ENCODE measurements at regions not wholly inside any gene's neighbourhood (a gene's known extent, or its start where the extent isn't known, plus 50 kb on each side); places are given as distances from the start of the nearest gene placed in this dataset.

- H3K27ac ChIP-seq (ENCODE audit: low read depth), result no peak overlapping the region
- no peaks in the 10 kb centered on the region for H3K36me3 ChIP-seq (ENCODE audit: insufficient read depth)
- H3K4me3 ChIP-seq (ENCODE audit: low read depth, low read length), result no peak overlapping the region
- no peak for DNase-seq (ENCODE audit: extremely low spot score)
- no peaks in the 10 kb centered on the region for H3K4me1 ChIP-seq (ENCODE audit: insufficient read depth)
- 73% methylated on average over 6 of the region's 6 CpGs for WGBS
These were observed 128.7 kb upstream of the GLI2 start for GRCh38 chr2:120606931-120607330.

- 60% methylated on average over 8 of the region's 8 CpGs for WGBS
- no peak overlapping the region for H3K4me3 ChIP-seq (ENCODE audit: low read depth, low read length)
- no peak for DNase-seq (ENCODE audit: extremely low spot score)
- H3K4me1 ChIP-seq (ENCODE audit: insufficient read depth), result no peaks in the 10 kb centered on the region
- no peaks in the 10 kb centered on the region for H3K36me3 ChIP-seq (ENCODE audit: insufficient read depth)
- H3K27ac ChIP-seq (ENCODE audit: low read depth), result no peak overlapping the region
These were observed 128.2 kb upstream of the GLI2 start for GRCh38 chr2:120607506-120607905.

- no peak for DNase-seq (ENCODE audit: extremely low spot score)
- WGBS, result 78% methylated on average over 4 of the region's 4 CpGs
- H3K4me3 ChIP-seq (ENCODE audit: low read depth, low read length), result no peak overlapping the region
- H3K36me3 ChIP-seq (ENCODE audit: insufficient read depth), result no peaks in the 10 kb centered on the region
- H3K27ac ChIP-seq (ENCODE audit: low read depth), result no peak overlapping the region
- no peaks in the 10 kb centered on the region for H3K4me1 ChIP-seq (ENCODE audit: insufficient read depth)
These were observed 127.7 kb upstream of the GLI2 start for GRCh38 chr2:120607996-120608395.

- no peak overlapping the region for H3K27ac ChIP-seq (ENCODE audit: low read depth)
- H3K36me3 ChIP-seq (ENCODE audit: insufficient read depth), result no peaks in the 10 kb centered on the region
- DNase-seq (ENCODE audit: extremely low spot score), result no peak
- no peaks in the 10 kb centered on the region for H3K4me1 ChIP-seq (ENCODE audit: insufficient read depth)
- H3K4me3 ChIP-seq (ENCODE audit: low read depth, low read length), result no peak overlapping the region
- WGBS, result 74% methylated on average over 13 of the region's 13 CpGs
These were observed 125.8 kb upstream of the GLI2 start for GRCh38 chr2:120609826-120610395.

- H3K27ac ChIP-seq (ENCODE audit: low read depth), result no peak overlapping the region
- DNase-seq (ENCODE audit: extremely low spot score), result no peak
- H3K4me1 ChIP-seq (ENCODE audit: insufficient read depth), result no peaks in the 10 kb centered on the region
- H3K4me3 ChIP-seq (ENCODE audit: low read depth, low read length), result no peak overlapping the region
- no peaks in the 10 kb centered on the region for H3K36me3 ChIP-seq (ENCODE audit: insufficient read depth)
- WGBS, result 87% methylated on average over 6 of the region's 6 CpGs
These were observed 124.7 kb upstream of the GLI2 start for GRCh38 chr2:120611016-120611415.

- no peak overlapping the region for H3K27ac ChIP-seq (ENCODE audit: low read depth)
- H3K4me3 ChIP-seq (ENCODE audit: low read depth, low read length), result no peak overlapping the region
- DNase-seq (ENCODE audit: extremely low spot score), result no peak
- WGBS, result 86% methylated on average over 13 of the region's 13 CpGs
- no peaks in the 10 kb centered on the region for H3K4me1 ChIP-seq (ENCODE audit: insufficient read depth)
- no peaks in the 10 kb centered on the region for H3K36me3 ChIP-seq (ENCODE audit: insufficient read depth)
These were observed 123.7 kb upstream of the GLI2 start for GRCh38 chr2:120611961-120612360.

- 93% methylated on average over 7 of the region's 7 CpGs for WGBS
- no peaks in the 10 kb centered on the region for H3K4me1 ChIP-seq (ENCODE audit: insufficient read depth)
- H3K27ac ChIP-seq (ENCODE audit: low read depth), result no peak overlapping the region
- no peaks in the 10 kb centered on the region for H3K36me3 ChIP-seq (ENCODE audit: insufficient read depth)
- no peak overlapping the region for H3K4me3 ChIP-seq (ENCODE audit: low read depth, low read length)
- no peak for DNase-seq (ENCODE audit: extremely low spot score)
These were observed 123.2 kb upstream of the GLI2 start for GRCh38 chr2:120612471-120612870.

- DNase-seq (ENCODE audit: extremely low spot score), result no peak
- Histone ChIP-seq H3K4me1 (ENCODE audit: insufficient read depth) (no peaks in the 10 kb centered on the region), H3K36me3 (ENCODE audit: insufficient read depth) (no peaks in the 10 kb centered on the region), H3K4me3 (ENCODE audit: low read depth, low read length) (no peak overlapping the region), H3K27ac (ENCODE audit: low read depth) (no peak overlapping the region)
- 84% methylated on average over 7 of the region's 7 CpGs for WGBS
These were observed 122.7 kb upstream of the GLI2 start for GRCh38 chr2:120612931-120613330.

GRCh38 chr2:120613742-120614571 lies 121.7 kb upstream of the GLI2 start:
- no peak overlapping the region for H3K4me3 ChIP-seq (ENCODE audit: low read depth, low read length)
- DNase-seq (ENCODE audit: extremely low spot score), result no peak
- no peak overlapping the region for H3K27ac ChIP-seq (ENCODE audit: low read depth)
- H3K4me1 ChIP-seq (ENCODE audit: insufficient read depth), result no peaks in the 10 kb centered on the region
- 42% methylated on average over 29 of the region's 29 CpGs for WGBS
- H3K36me3 ChIP-seq (ENCODE audit: insufficient read depth), result no peaks in the 10 kb centered on the region

GRCh38 chr2:120614901-120615300 lies 120.8 kb upstream of the GLI2 start:
- DNase-seq (ENCODE audit: extremely low spot score), result no peak
- Histone ChIP-seq H3K27ac (ENCODE audit: low read depth) (no peak overlapping the region), H3K36me3 (ENCODE audit: insufficient read depth) (no peaks in the 10 kb centered on the region), H3K4me3 (ENCODE audit: low read depth, low read length) (no peak overlapping the region), H3K4me1 (ENCODE audit: insufficient read depth) (no peaks in the 10 kb centered on the region)
- WGBS, result 91% methylated on average over 13 of the region's 13 CpGs

GRCh38 chr2:120616261-120616660 lies 119.4 kb upstream of the GLI2 start:
- no peak for DNase-seq (ENCODE audit: extremely low spot score)
- H3K4me1 ChIP-seq (ENCODE audit: insufficient read depth), result no peaks in the 10 kb centered on the region
- no peak overlapping the region for H3K4me3 ChIP-seq (ENCODE audit: low read depth, low read length)
- 91% methylated on average over 3 of the region's 3 CpGs for WGBS
- H3K27ac ChIP-seq (ENCODE audit: low read depth), result no peak overlapping the region
- H3K36me3 ChIP-seq (ENCODE audit: insufficient read depth), result no peaks in the 10 kb centered on the region

GRCh38 chr2:120617055-120617454 lies 118.6 kb upstream of the GLI2 start:
- no peak for DNase-seq (ENCODE audit: extremely low spot score)
- H3K27ac ChIP-seq (ENCODE audit: low read depth), result no peak overlapping the region
- H3K36me3 ChIP-seq (ENCODE audit: insufficient read depth), result no peaks in the 10 kb centered on the region
- no peaks in the 10 kb centered on the region for H3K4me1 ChIP-seq (ENCODE audit: insufficient read depth)
- WGBS, result 77% methylated on average over 5 of the region's 5 CpGs
- H3K4me3 ChIP-seq (ENCODE audit: low read depth, low read length), result no peak overlapping the region

GRCh38 chr2:120618830-120619229 lies 116.8 kb upstream of the GLI2 start:
- no peak for DNase-seq (ENCODE audit: extremely low spot score)

GRCh38 chr2:120619579-120619978 lies 116.1 kb upstream of the GLI2 start:
- WGBS, result 91% methylated on average over 4 of the region's 4 CpGs
- H3K4me3 ChIP-seq (ENCODE audit: low read depth, low read length), result no peak overlapping the region
- H3K27ac ChIP-seq (ENCODE audit: low read depth), result no peak overlapping the region
- H3K36me3 ChIP-seq (ENCODE audit: insufficient read depth), result no peaks in the 10 kb centered on the region
- no peak for DNase-seq (ENCODE audit: extremely low spot score)
- H3K4me1 ChIP-seq (ENCODE audit: insufficient read depth), result no peaks in the 10 kb centered on the region

More at GRCh38 chr2:120618830-120619229, 116.8 kb upstream of the GLI2 start:
- H3K4me3 ChIP-seq (ENCODE audit: low read depth, low read length), result no peak overlapping the region
- no peaks in the 10 kb centered on the region for H3K36me3 ChIP-seq (ENCODE audit: insufficient read depth)
- no peaks in the 10 kb centered on the region for H3K4me1 ChIP-seq (ENCODE audit: insufficient read depth)
- WGBS, result 95% methylated on average over 3 of the region's 3 CpGs
- H3K27ac ChIP-seq (ENCODE audit: low read depth), result no peak overlapping the region

Measured in urinary bladder (tissue), 3 donors.